GM12878 (cell line): ENCODE measurements at regions not wholly inside any gene's neighbourhood (a gene's known extent, or its start where the extent isn't known, plus 50 kb on each side); places are given as distances from the start of the nearest gene placed in this dataset.

Experiments used
- ATAC-seq: fragments of 200-7000 bp; cut with Tn5 transposase; 3 replicates; pipeline ENCODE4 v1.9.1; 2020; ENCODE audit warnings: mild to moderate bottlenecking, moderate library complexity
- BruUV-seq: library from RNA; stranded (reverse); fragments of 400-500 nt; replicated peaks from 2 replicates; lab custom pipeline; 2021; lab: Mats Ljungman, UMichigan
- CTCF ChIA-PET: fragments of 300-600 bp; sonication (Branson Sonifier 250); formaldehyde crosslinking; extraction: SDS; loops from one replicate; lab custom pipeline; 2021; ENCODE audit warnings: inconsistent platforms; lab: Yijun Ruan, JAX
- POLR2A ChIA-PET: fragments of 350-600 bp; formaldehyde crosslinking; extraction: SDS; loops from one replicate; lab custom pipeline; 2021; ENCODE audit warnings: inconsistent platforms; lab: Charles Lee
- RAD21 ChIA-PET: fragments of 300-600 bp; sonication (Branson Sonifier 250); formaldehyde crosslinking; loops from one replicate; lab custom pipeline; 2023; ENCODE audit warnings: antibody characterized with exemption; ENCODE audit not compliant: unreplicated experiment; lab: Charles Lee
- SMC1A ChIA-PET: fragments of 300-600 bp; sonication (Branson Sonifier 250); formaldehyde crosslinking; loops from one replicate; lab custom pipeline; 2023; ENCODE audit not compliant: unreplicated experiment, uncharacterized antibody; lab: Charles Lee
- DNase-seq: peaks from one replicate; pipeline ENCODE4 v3.0.0-alpha.2; 2011; ENCODE audit warnings: low read depth, low spot score
- FAIRE-seq: peaks from 3 replicates; lab custom pipeline; 2011; peaks lifted over from hg19 to GRCh38; lab: Jason Lieb, UNC
- H2AFZ ChIP-seq: 2 replicates; pipeline ENCODE4 v1.6.0; 2011; ENCODE audit warnings: low read depth, low read length, control low read depth; ENCODE audit not compliant: control insufficient read depth
- H3K27ac ChIP-seq: 2 replicates; pipeline ENCODE4 v1.5.1; 2011; ENCODE audit warnings: control low read depth; ENCODE audit not compliant: control insufficient read depth, insufficient read depth
- H3K27me3 ChIP-seq, 2 experiments: replicated peaks in 1 of 2; 2 replicates each; pipeline versions ENCODE4 v1.6.0 to v1.6.1; 2011; ENCODE audit warnings: low read length in 1 of 2; ENCODE audit not compliant: control insufficient read depth in 2 of 2, insufficient read depth in 2 of 2
- H3K36me3 ChIP-seq, 2 experiments: 2 replicates each; pipeline ENCODE4 v1.5.1; 2011; ENCODE audit warnings: low read length in 1 of 2; ENCODE audit not compliant: control insufficient read depth in 2 of 2, insufficient read depth in 2 of 2
- H3K4me1 ChIP-seq: 2 replicates; pipeline ENCODE4 v1.6.1; 2011; ENCODE audit warnings: mild to moderate bottlenecking, low read length, moderate library complexity, mixed read lengths; ENCODE audit not compliant: control insufficient read depth, insufficient read depth
- H3K4me2 ChIP-seq: 2 replicates; pipeline ENCODE4 v1.6.0; 2011; ENCODE audit warnings: control low read depth; ENCODE audit not compliant: control insufficient read depth, insufficient read depth
- H3K4me3 ChIP-seq: fragments of 200-600 bp; sonication (generic); 2 replicates; pipeline ENCODE4 v1.5.1; 2016
- H3K79me2 ChIP-seq: 2 replicates; pipeline ENCODE4 v1.6.0; 2011; ENCODE audit warnings: low read length; ENCODE audit not compliant: control insufficient read depth, insufficient read depth
- H3K9ac ChIP-seq: 2 replicates; pipeline ENCODE4 v1.8.0; 2011; ENCODE audit warnings: low read length, control low read depth, mixed read lengths; ENCODE audit not compliant: control insufficient read depth, insufficient read depth
- H3K9me3 ChIP-seq: replicated peaks from 3 replicates; pipeline ENCODE4 v1.5.1; 2011; ENCODE audit warnings: mild to moderate bottlenecking, low read length; ENCODE audit not compliant: control insufficient read depth, insufficient read depth
- H4K20me1 ChIP-seq: 2 replicates; pipeline ENCODE4 v1.6.0; 2011; ENCODE audit not compliant: control insufficient read depth, insufficient read depth
- HSF1 ChIP-seq: fragments of 150-350 bp; IDR thresholded peaks from 2 replicates; pipeline ENCODE4 v1.6.1; 2014; ENCODE audit warnings: mild to moderate bottlenecking, low read depth, low read length
- KLF5 ChIP-seq: fragments of 450-650 bp; IDR thresholded peaks from 2 replicates; pipeline ENCODE4 v1.6.1; 2014; ENCODE audit warnings: mild to moderate bottlenecking; ENCODE audit not compliant: partially characterized antibody
- MEF2B ChIP-seq: fragments of 450-650 bp; IDR thresholded peaks from 2 replicates; pipeline ENCODE4 v1.6.1; 2018; ENCODE audit warnings: mild to moderate bottlenecking, moderate library complexity; ENCODE audit not compliant: partially characterized antibody, poor library complexity, severe bottlenecking
- MYB ChIP-seq: fragments of 150-350 bp; IDR thresholded peaks from 2 replicates; pipeline ENCODE4 v1.6.1; 2014; ENCODE audit warnings: mild to moderate bottlenecking, low read depth, low read length, borderline replicate concordance
- RFX5 ChIP-seq: IDR thresholded peaks from 2 replicates; pipeline ENCODE4 v1.6.1; 2011; ENCODE audit warnings: low read depth, low read length, improper control_type of control experiment
- WGBS: methylation state at CpG from one replicate; pipeline ENCODE4 v1.1.6; 2016; ENCODE audit warnings: low lambda C conversion rate; ENCODE audit not compliant: insufficient replicate concordance, insufficient coverage; ENCODE audit errors: missing lambda C conversion rate; 5-methylcytosine and 5-hydroxymethylcytosine counted together
- in situ Hi-C: fragments of 300-500 bp; cut with MboI; formaldehyde crosslinking; loops from 9 replicates; pipeline ENCODE4 v1.14.3; 2018; ENCODE audit warnings: mixed read lengths
- intact Hi-C: fragments of 100-400 bp; cut with micrococcal nuclease; formaldehyde crosslinking; loops from one replicate; pipeline ENCODE4 v1.14.2; 2022; ENCODE audit not compliant: unreplicated experiment
- TF ChIP-seq, protein P1 (sequence below), 3 experiments: IDR thresholded peaks in 2 of 3; conservative IDR thresholded peaks in 1 of 3; 2 replicates each; pipeline ENCODE4 v1.5.1; 2011; ENCODE audit warnings: low read depth in 3 of 3, low read length in 3 of 3, mild to moderate bottlenecking in 3 of 3, control low read depth in 2 of 3, moderate library complexity in 2 of 3, inconsistent platforms in 1 of 3, mixed read lengths in 1 of 3; ENCODE audit not compliant: control insufficient read depth in 2 of 3, insufficient read depth in 1 of 3; ENCODE audit errors: extremely low read depth in 1 of 3

DNA sequence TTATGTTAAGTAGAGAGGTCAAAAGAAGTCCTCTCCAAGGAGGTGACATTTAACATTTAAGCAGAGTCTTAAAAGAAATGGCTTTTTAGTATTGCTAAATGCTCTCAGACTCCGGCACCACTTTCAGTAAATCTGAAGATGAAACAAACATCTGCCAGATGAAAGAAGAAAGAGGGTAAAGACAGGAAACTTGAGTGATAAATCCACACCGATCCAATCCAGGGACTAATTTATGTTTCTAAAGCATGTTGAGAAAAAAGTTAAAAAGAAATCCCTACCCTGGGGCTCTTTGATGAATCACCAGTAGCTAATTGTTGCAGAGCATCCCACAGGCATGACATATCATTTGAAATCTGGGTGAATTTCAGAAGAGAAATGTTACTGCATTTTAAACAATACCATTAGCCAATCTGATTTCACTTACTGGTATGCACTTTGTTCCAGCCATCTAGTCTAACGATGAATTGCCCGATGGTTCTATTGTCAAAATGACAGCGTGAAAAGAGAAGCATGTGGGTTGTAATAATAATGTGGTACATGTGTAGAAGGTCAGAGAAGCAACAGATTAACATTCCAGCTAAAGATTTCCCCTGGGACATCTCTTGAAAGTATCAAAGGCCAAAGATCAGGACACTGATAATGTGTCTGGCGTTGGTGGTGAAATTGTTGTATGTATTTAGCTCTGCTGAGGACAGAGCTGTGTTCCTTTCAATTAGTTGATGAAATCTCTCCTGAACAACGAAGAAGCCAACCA lies 485.7 kb downstream of the CSNK1G3 start:
- no peaks in the 10 kb centered on the region for H3K9me3 ChIP-seq
- no peaks in the 10 kb centered on the region for H4K20me1 ChIP-seq
- H2AFZ ChIP-seq: no peak overlapping the region
- ChIA-PET CTCF (no interaction called here), POLR2A (no interaction called here), RAD21 (no interaction called here), SMC1A (interaction anchor here (0.6 to 1.5 kb wide), 2 partner anchors 19 to 1848 kb away, joined by 3 read pairs; no protein-coding TSS in a partner anchor)
- H3K27ac ChIP-seq: no peak overlapping the region
- no peaks in the 10 kb centered on the region for H3K79me2 ChIP-seq
- no TSS peak for BruUV-seq
- TF ChIP-seq RFX5 (no peak), HSF1 (no peak), KLF5 (no peak), MYB (no peak), MEF2B (no peak)
- TF ChIP-seq, protein P1, sequence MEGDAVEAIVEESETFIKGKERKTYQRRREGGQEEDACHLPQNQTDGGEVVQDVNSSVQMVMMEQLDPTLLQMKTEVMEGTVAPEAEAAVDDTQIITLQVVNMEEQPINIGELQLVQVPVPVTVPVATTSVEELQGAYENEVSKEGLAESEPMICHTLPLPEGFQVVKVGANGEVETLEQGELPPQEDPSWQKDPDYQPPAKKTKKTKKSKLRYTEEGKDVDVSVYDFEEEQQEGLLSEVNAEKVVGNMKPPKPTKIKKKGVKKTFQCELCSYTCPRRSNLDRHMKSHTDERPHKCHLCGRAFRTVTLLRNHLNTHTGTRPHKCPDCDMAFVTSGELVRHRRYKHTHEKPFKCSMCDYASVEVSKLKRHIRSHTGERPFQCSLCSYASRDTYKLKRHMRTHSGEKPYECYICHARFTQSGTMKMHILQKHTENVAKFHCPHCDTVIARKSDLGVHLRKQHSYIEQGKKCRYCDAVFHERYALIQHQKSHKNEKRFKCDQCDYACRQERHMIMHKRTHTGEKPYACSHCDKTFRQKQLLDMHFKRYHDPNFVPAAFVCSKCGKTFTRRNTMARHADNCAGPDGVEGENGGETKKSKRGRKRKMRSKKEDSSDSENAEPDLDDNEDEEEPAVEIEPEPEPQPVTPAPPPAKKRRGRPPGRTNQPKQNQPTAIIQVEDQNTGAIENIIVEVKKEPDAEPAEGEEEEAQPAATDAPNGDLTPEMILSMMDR (IDR thresholded peaks at IDR 0.05 in 2 of 3, conservative IDR thresholded peaks at IDR 0.05 in 1 of 3; ENCODE audit: control insufficient read depth in 2 of 3, extremely low read depth in 1 of 3, insufficient read depth in 1 of 3, low read depth in 3 of 3, low read length in 3 of 3): no peak
- H3K9ac ChIP-seq: no peak overlapping the region
- DNase-seq (no peak), FAIRE-seq (no peak), ATAC-seq (no peak)
- H3K4me2 ChIP-seq: no peak overlapping the region
- intact Hi-C loops: no loop called here
- no peaks in the 10 kb centered on the region; a peak in 1 of 4 replicates for H3K27me3 ChIP-seq
- H3K4me3 ChIP-seq: no peak overlapping the region
- H3K36me3 ChIP-seq: no peaks in the 10 kb centered on the region
- no peaks in the 10 kb centered on the region for H3K4me1 ChIP-seq
- 37% methylated on average over 7 of the region's 7 CpGs for WGBS
- in situ Hi-C loops: no loop called here
